Loucy (cell line): ENCODE measurements at regions not wholly inside any gene's neighbourhood (a gene's known extent, or its start where the extent isn't known, plus 50 kb on each side); places are given as distances from the start of the nearest gene placed in this dataset.

Source experiments
- EZH2phosphoT487 ChIP-seq: fragments of 200-600 bp; IDR thresholded peaks from 2 replicates; pipeline ENCODE4 v1.6.1; 2018; ENCODE audit warnings: antibody characterized with exemption, mild to moderate bottlenecking, moderate library complexity, borderline replicate concordance
- TF ChIP-seq, protein P1 (sequence below): fragments of 200-600 bp; sonication (generic); conservative IDR thresholded peaks from 2 replicates; pipeline ENCODE4 v1.5.1; 2014; ENCODE audit warnings: mild to moderate bottlenecking, antibody characterized with exemption, low read length

DNA sequence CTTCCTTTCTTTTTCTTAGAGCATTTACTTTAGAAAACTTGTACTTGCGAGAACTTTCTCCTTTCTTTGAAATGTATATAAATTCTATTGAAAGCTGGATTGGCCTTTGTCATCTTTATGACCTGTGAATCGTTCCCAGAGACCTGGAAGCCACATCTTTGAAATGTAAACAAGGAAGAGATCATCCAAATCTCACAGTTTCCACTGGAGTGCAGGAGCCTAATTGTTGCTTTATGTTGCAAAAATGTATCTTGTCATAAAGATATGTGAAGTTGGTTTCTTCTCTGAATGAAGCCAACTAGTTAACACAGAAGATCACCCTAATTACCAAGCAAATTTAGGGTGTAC is 1101.8 kb downstream of the TAF11L14 start:
- TF ChIP-seq, protein P1, sequence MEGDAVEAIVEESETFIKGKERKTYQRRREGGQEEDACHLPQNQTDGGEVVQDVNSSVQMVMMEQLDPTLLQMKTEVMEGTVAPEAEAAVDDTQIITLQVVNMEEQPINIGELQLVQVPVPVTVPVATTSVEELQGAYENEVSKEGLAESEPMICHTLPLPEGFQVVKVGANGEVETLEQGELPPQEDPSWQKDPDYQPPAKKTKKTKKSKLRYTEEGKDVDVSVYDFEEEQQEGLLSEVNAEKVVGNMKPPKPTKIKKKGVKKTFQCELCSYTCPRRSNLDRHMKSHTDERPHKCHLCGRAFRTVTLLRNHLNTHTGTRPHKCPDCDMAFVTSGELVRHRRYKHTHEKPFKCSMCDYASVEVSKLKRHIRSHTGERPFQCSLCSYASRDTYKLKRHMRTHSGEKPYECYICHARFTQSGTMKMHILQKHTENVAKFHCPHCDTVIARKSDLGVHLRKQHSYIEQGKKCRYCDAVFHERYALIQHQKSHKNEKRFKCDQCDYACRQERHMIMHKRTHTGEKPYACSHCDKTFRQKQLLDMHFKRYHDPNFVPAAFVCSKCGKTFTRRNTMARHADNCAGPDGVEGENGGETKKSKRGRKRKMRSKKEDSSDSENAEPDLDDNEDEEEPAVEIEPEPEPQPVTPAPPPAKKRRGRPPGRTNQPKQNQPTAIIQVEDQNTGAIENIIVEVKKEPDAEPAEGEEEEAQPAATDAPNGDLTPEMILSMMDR: no peak
- no peak for TF ChIP-seq EZH2phosphoT487
